Spleen (tissue), 11 donors: ENCODE measurements at regions not wholly inside any gene's neighbourhood (a gene's known extent, or its start where the extent isn't known, plus 50 kb on each side); places are given as distances from the start of the nearest gene placed in this dataset.

Experiments used
- DNase-seq: peaks from one replicate; pipeline ENCODE4 v3.0.0-alpha.2; 2020
- H3K27ac ChIP-seq, 8 donors: fragments of 200-600 bp; sonication (generic) in 7 of 8; 1 replicate in 4 of 8; 2 replicates in 4 of 8; pipeline versions ENCODE4 v1.5.0 to v1.8.0; 2016 to 2021; ENCODE audit warnings: inconsistent platforms in 4 of 8, mild to moderate bottlenecking in 4 of 8, moderate library complexity in 1 of 8
- H3K27me3 ChIP-seq, 7 donors: fragments of 200-600 bp; sonication (generic) in 6 of 7; replicated peaks in 1 of 7; 1 replicate in 4 of 7; 2 replicates in 3 of 7; pipeline versions ENCODE4 v1.5.0 to v1.8.0; 2016 to 2021; ENCODE audit warnings: inconsistent platforms in 3 of 7, mild to moderate bottlenecking in 1 of 7
- H3K36me3 ChIP-seq, 6 donors: fragments of 200-600 bp; sonication (generic) in 5 of 6; 1 replicate in 4 of 6; 2 replicates in 2 of 6; pipeline versions ENCODE4 v1.5.0 to v1.8.0; 2016 to 2021; ENCODE audit warnings: inconsistent platforms in 2 of 6
- H3K4me1 ChIP-seq, 6 donors: fragments of 200-600 bp; sonication (generic) in 5 of 6; 1 replicate in 3 of 6; 2 replicates in 3 of 6; pipeline versions ENCODE4 v1.5.0 to v1.8.0; 2016 to 2021; ENCODE audit warnings: inconsistent platforms in 3 of 6
- H3K4me3 ChIP-seq, 8 donors: fragments of 200-600 bp; sonication (generic) in 7 of 8; 1 replicate in 4 of 8; 2 replicates in 4 of 8; pipeline versions ENCODE4 v1.5.0 to v1.8.0; 2016 to 2021; ENCODE audit warnings: inconsistent platforms in 4 of 8, mild to moderate bottlenecking in 4 of 8, moderate library complexity in 2 of 8
- H3K9me3 ChIP-seq, 8 donors: fragments of 200-600 bp; sonication (generic) in 7 of 8; 1 replicate in 4 of 8; 2 replicates in 4 of 8; pipeline versions ENCODE4 v1.5.0 to v1.8.0; 2016 to 2021; ENCODE audit warnings: inconsistent platforms in 4 of 8
- CTCF ChIP-seq, 11 experiments: fragments of 200-600 bp in 7 of 11; fragments of 450-650 bp in 4 of 11; sonication (generic) in 4 of 11; IDR thresholded peaks in 8 of 11; conservative IDR thresholded peaks in 3 of 11; 1 replicate in 7 of 11; 2 replicates in 4 of 11; pipeline versions ENCODE4 v1.4.0 to v1.8.0; 2016 to 2021; ENCODE audit warnings: antibody characterized with exemption in 11 of 11, inconsistent platforms in 4 of 11, mild to moderate bottlenecking in 1 of 11
- POLR2A ChIP-seq, 3 donors: fragments of 450-650 bp; IDR thresholded peaks; one replicate each; pipeline ENCODE4 v1.5.1; 2017; ENCODE audit warnings: antibody characterized with exemption in 3 of 3, mild to moderate bottlenecking in 1 of 3
- POLR2AphosphoS5 ChIP-seq, 3 donors: sonication (generic); formaldehyde crosslinking; IDR thresholded peaks; one replicate each; pipeline ENCODE4 v1.5.1; 2017; ENCODE audit warnings: antibody characterized with exemption in 3 of 3
- WGBS, 5 donors: extraction: QIAGEN DNeasy Blood & Tissue Kit in 3 of 5; methylation state at CpG; one replicate each; pipeline versions ENCODE4 v1.1.5 to v1.1.7; 2013 to 2018; 5-methylcytosine and 5-hydroxymethylcytosine counted together
- intact Hi-C: fragments of 100-400 bp; cut with DNase I; formaldehyde crosslinking; loops from one replicate; pipeline ENCODE4 v1.15.0; 2023; ENCODE audit warnings: low total_unique reads
- donor health status: healthy with polysubstance abuse.
- donor health status: DM: no; HTN: no; CAD: no; lungs with moderate emphysema.
- donor health status: DM: no; HTN: no; CAD: no.
- donor health status: Bipolar disorder and iron deficiency.
- donor health status: healthy.
- donor health status: DM: no; HTN: no; CAD: no.
- donor health status: DM: yes; HTN: yes; CAD: no.

- no peaks in the 10 kb centered on the region for H3K27me3 ChIP-seq
- 85 to 94% (median 89%) methylated on average over 3 of the region's 3 CpGs for WGBS, 5 donors
- no peak overlapping the region for H3K4me3 ChIP-seq
- no peaks in the 10 kb centered on the region for H3K4me1 ChIP-seq
- no peak for TF ChIP-seq POLR2AphosphoS5 (IDR thresholded peaks at IDR 0.05)
- TF ChIP-seq CTCF (IDR thresholded peaks at IDR 0.05 in 8 of 11, conservative IDR thresholded peaks at IDR 0.05 in 3 of 11), result no peak
- TF ChIP-seq POLR2A (IDR thresholded peaks at IDR 0.05), result no peak
- H3K36me3 ChIP-seq, result no peaks in the 10 kb centered on the region
- DNase-seq, result no peak
- no peak overlapping the region for H3K27ac ChIP-seq
- H3K9me3 ChIP-seq, result peaks cover 0 to 3% (median 0%) of the 10 kb centered on the region in 8 donors
- intact Hi-C loops, result no loop called here
These were observed 104.5 kb upstream of the CCDC150 start for GRCh38 chr2:196535061-196535460.

GRCh38 chr2:196535742-196536141, 103.8 kb upstream of the CCDC150 start:
- intact Hi-C loops, result no loop called here
- peaks cover 0 to under 1% (median 0%) of the 10 kb centered on the region in 7 donors for H3K27me3 ChIP-seq
- WGBS, 5 donors, result 26 to 38% (median 30%) methylated on average over 1 of the region's 1 CpG

GRCh38 chr2:196537311-196537710, 102.2 kb upstream of the CCDC150 start:
- DNase-seq, result peak; percentile 44
- WGBS, 5 donors, result 85 to 96% (median 88%) methylated on average over 8 of the region's 8 CpGs
- no peak for TF ChIP-seq CTCF (IDR thresholded peaks at IDR 0.05 in 8 of 11, conservative IDR thresholded peaks at IDR 0.05 in 3 of 11)
- no peak for TF ChIP-seq POLR2AphosphoS5 (IDR thresholded peaks at IDR 0.05)
- TF ChIP-seq POLR2A (IDR thresholded peaks at IDR 0.05), result no peak
- Histone ChIP-seq H3K27me3 (peaks cover 0 to 7% (median 0%) of the 10 kb centered on the region in 7 donors), H3K9me3 (no peaks in the 10 kb centered on the region), H3K4me3 (no peak overlapping the region), H3K27ac (no peak overlapping the region), H3K36me3 (no peaks in the 10 kb centered on the region), H3K4me1 (no peaks in the 10 kb centered on the region)
- intact Hi-C loops, result no loop called here

More at GRCh38 chr2:196535742-196536141, 103.8 kb upstream of the CCDC150 start:
- no peaks in the 10 kb centered on the region for H3K36me3 ChIP-seq
- TF ChIP-seq CTCF (IDR thresholded peaks at IDR 0.05 in 8 of 11, conservative IDR thresholded peaks at IDR 0.05 in 3 of 11) (no peak), POLR2AphosphoS5 (IDR thresholded peaks at IDR 0.05) (no peak), POLR2A (IDR thresholded peaks at IDR 0.05) (no peak)
- H3K9me3 ChIP-seq, result peaks cover 0 to 3% (median 0%) of the 10 kb centered on the region in 8 donors
- H3K4me1 ChIP-seq, result no peaks in the 10 kb centered on the region
- no peak overlapping the region for H3K27ac ChIP-seq
- no peak overlapping the region for H3K4me3 ChIP-seq
- no peak for DNase-seq

- H3K27me3 ChIP-seq, result peaks cover 0 to 7% (median 0%) of the 10 kb centered on the region in 7 donors
- H3K4me3 ChIP-seq, result no peak overlapping the region
- H3K27ac ChIP-seq, result no peak overlapping the region
- H3K9me3 ChIP-seq, result no peaks in the 10 kb centered on the region
- TF ChIP-seq POLR2AphosphoS5 (IDR thresholded peaks at IDR 0.05), result no peak
- no peak for TF ChIP-seq POLR2A (IDR thresholded peaks at IDR 0.05)
- TF ChIP-seq CTCF (IDR thresholded peaks at IDR 0.05 in 8 of 11, conservative IDR thresholded peaks at IDR 0.05 in 3 of 11), result no peak
- 91 to 97% (median 95%) methylated on average over 4 of the region's 4 CpGs for WGBS, 5 donors
- H3K36me3 ChIP-seq, result no peaks in the 10 kb centered on the region
- intact Hi-C loops, result no loop called here
- DNase-seq, result no peak
- no peaks in the 10 kb centered on the region for H3K4me1 ChIP-seq
These were observed 101.3 kb upstream of the CCDC150 start for GRCh38 chr2:196538189-196538588.
